PC-9 (cell line): ENCODE measurements at regions not wholly inside any gene's neighbourhood (a gene's known extent, or its start where the extent isn't known, plus 50 kb on each side); places are given as distances from the start of the nearest gene placed in this dataset.
"Not testable (repeated sequence)": the region's sequence is repeated elsewhere in the genome, so short reads cannot be mapped to it uniquely, and the experiment has no call there.

Experiments used
- BruUV-seq: library from RNA; stranded (reverse); fragments of 400-500 nt; replicated peaks from 2 replicates; lab custom pipeline; 2021; lab: Mats Ljungman, UMichigan
- CTCF ChIA-PET: fragments of 300-600 bp; sonication (Branson Sonifier 250); formaldehyde crosslinking; loops from one replicate; lab custom pipeline; 2022; ENCODE audit warnings: antibody characterized with exemption; lab: Charles Lee
- POLR2A ChIA-PET: fragments of 300-600 bp; sonication (Branson Sonifier 250); formaldehyde crosslinking; loops from one replicate; lab custom pipeline; 2022; ENCODE audit warnings: antibody characterized with exemption; ENCODE audit not compliant: unreplicated experiment; lab: Charles Lee
- DNase-seq, 2 experiments: peaks; one replicate each; pipeline versions ENCODE4 v3.0.0 to v3.0.0-alpha.2; 2015 to 2022; ENCODE audit warnings: mixed read lengths in 1 of 2
- H2AFZ ChIP-seq: fragments of 200-600 bp; sonication (generic); 2 replicates; pipeline ENCODE4 v1.8.1; 2017; ENCODE audit warnings: antibody characterized with exemption
- H3F3A ChIP-seq: fragments of 200-600 bp; sonication (generic); 2 replicates; pipeline ENCODE4 v1.8.1; 2017; ENCODE audit warnings: antibody characterized with exemption, mild to moderate bottlenecking, low read depth; ENCODE audit not compliant: insufficient read depth
- H3K27ac ChIP-seq: fragments of 200-600 bp; sonication (generic); 2 replicates; pipeline ENCODE4 v1.6.1; 2016; ENCODE audit warnings: mixed run types
- H3K27me3 ChIP-seq: fragments of 200-600 bp; sonication (generic); 2 replicates; pipeline ENCODE4 v1.6.1; 2016; ENCODE audit warnings: low read depth, mixed run types; ENCODE audit not compliant: insufficient read depth
- H3K36me3 ChIP-seq: fragments of 200-600 bp; sonication (generic); 2 replicates; pipeline ENCODE4 v1.6.1; 2016; ENCODE audit warnings: low read depth, mixed run types
- H3K4me1 ChIP-seq: fragments of 200-600 bp; sonication (generic); replicated peaks from 2 replicates; pipeline ENCODE4 v1.6.1; 2016; ENCODE audit warnings: mixed run types; ENCODE audit not compliant: insufficient read depth
- H3K4me2 ChIP-seq: fragments of 200-600 bp; sonication (generic); 2 replicates; pipeline ENCODE4 v1.6.1; 2017; ENCODE audit warnings: mixed run types
- H3K4me3 ChIP-seq: fragments of 200-600 bp; sonication (generic); 2 replicates; pipeline ENCODE4 v1.6.1; 2016; ENCODE audit warnings: mixed run types
- H3K79me2 ChIP-seq: fragments of 200-600 bp; sonication (generic); 2 replicates; pipeline ENCODE4 v1.6.1; 2017; ENCODE audit warnings: low read depth, mixed run types
- H3K9me2 ChIP-seq: fragments of 200-600 bp; sonication (generic); 2 replicates; pipeline ENCODE4 v1.8.1; 2017; ENCODE audit warnings: mild to moderate bottlenecking; ENCODE audit not compliant: insufficient read depth
- H3K9me3 ChIP-seq: fragments of 200-600 bp; sonication (generic); 2 replicates; pipeline ENCODE4 v1.8.1; 2016; ENCODE audit warnings: low read depth; ENCODE audit not compliant: insufficient read depth
- H4K20me1 ChIP-seq: fragments of 200-600 bp; sonication (generic); 2 replicates; pipeline ENCODE4 v1.8.1; 2017; ENCODE audit not compliant: insufficient read depth
- EZH2 ChIP-seq: fragments of 200-600 bp; sonication (generic); IDR thresholded peaks from 2 replicates; pipeline ENCODE4 v1.8.0; 2017; ENCODE audit warnings: antibody characterized with exemption, low read depth
- intact Hi-C: fragments of 100-400 bp; cut with micrococcal nuclease; formaldehyde crosslinking; loops from one replicate; pipeline ENCODE4 v1.10.0; 2022; ENCODE audit not compliant: unreplicated experiment
- TF ChIP-seq, protein P1 (sequence below): fragments of 200-600 bp; sonication (generic); conservative IDR thresholded peaks from 2 replicates; pipeline ENCODE4 v1.6.1; 2017; ENCODE audit warnings: mixed run types, antibody characterized with exemption, mild to moderate bottlenecking, moderate library complexity

GRCh38 chr6:58067867-58068548 lies 750.6 kb downstream of the PRIM2 start:
- H3K79me2 ChIP-seq, CTCF ChIA-PET, intact Hi-C loops, H3K9me3 ChIP-seq, H3K9me2 ChIP-seq, H2AFZ ChIP-seq, H3K4me3 ChIP-seq, H3F3A ChIP-seq, BruUV-seq, H3K36me3 ChIP-seq, H3K27me3 ChIP-seq, H3K27ac ChIP-seq, H3K4me2 ChIP-seq, H4K20me1 ChIP-seq, DNase-seq, POLR2A ChIA-PET, H3K4me1 ChIP-seq: not testable (repeated sequence)

DNA sequence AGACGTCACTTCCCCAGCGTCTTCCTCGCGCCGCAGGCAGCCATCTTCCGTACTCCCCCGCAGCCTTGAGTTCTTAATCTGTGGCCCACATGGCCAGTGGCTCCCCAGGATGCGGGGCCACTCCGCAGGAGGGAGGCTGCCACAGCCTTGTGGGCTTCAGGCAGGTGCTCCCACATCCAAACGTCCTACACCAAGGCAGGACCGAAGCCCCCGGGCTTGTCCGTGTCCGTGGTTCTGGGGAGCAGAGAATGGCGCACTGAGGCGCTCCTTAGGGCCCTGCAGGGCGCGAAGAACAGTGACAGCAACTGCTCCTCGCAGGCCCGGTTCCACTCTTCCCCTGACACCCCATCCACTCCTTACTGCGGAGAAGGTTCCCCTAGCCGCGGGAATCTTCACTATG lies 755.8 kb downstream of the PRIM2 start:
- no TSS peak for BruUV-seq
- intact Hi-C loops: no loop called here
- CTCF ChIA-PET: no interaction called here

GRCh38 chr6:58090067-58090466 lies 772.6 kb downstream of the PRIM2 start:
- DNase-seq, H3K36me3 ChIP-seq, H3K4me3 ChIP-seq, H3K27me3 ChIP-seq, H4K20me1 ChIP-seq, intact Hi-C loops, H3F3A ChIP-seq, H3K4me1 ChIP-seq, H3K9me3 ChIP-seq, H3K27ac ChIP-seq, H3K79me2 ChIP-seq, BruUV-seq, POLR2A ChIA-PET, H3K9me2 ChIP-seq, CTCF ChIA-PET, H3K4me2 ChIP-seq, H2AFZ ChIP-seq: not testable (repeated sequence)

More for the DNA sequence above, 755.8 kb downstream of the PRIM2 start:
- Histone ChIP-seq H3K9me3 (no peaks in the 10 kb centered on the region), H2AFZ (no peak overlapping the region), H3F3A (no peaks in the 10 kb centered on the region), H3K9me2 (no peaks in the 10 kb centered on the region), H3K4me2 (no peak overlapping the region), H3K4me1 (no peaks in the 10 kb centered on the region), H3K36me3 (no peaks in the 10 kb centered on the region), H3K27ac (no peak overlapping the region), H3K79me2 (no peaks in the 10 kb centered on the region), H3K4me3 (no peak overlapping the region), H3K27me3 (no peaks in the 10 kb centered on the region), H4K20me1 (no peaks in the 10 kb centered on the region; the same call in 1 of the 2 replicates)
- no peak for DNase-seq
- POLR2A ChIA-PET: no interaction called here
- TF ChIP-seq, protein P1, sequence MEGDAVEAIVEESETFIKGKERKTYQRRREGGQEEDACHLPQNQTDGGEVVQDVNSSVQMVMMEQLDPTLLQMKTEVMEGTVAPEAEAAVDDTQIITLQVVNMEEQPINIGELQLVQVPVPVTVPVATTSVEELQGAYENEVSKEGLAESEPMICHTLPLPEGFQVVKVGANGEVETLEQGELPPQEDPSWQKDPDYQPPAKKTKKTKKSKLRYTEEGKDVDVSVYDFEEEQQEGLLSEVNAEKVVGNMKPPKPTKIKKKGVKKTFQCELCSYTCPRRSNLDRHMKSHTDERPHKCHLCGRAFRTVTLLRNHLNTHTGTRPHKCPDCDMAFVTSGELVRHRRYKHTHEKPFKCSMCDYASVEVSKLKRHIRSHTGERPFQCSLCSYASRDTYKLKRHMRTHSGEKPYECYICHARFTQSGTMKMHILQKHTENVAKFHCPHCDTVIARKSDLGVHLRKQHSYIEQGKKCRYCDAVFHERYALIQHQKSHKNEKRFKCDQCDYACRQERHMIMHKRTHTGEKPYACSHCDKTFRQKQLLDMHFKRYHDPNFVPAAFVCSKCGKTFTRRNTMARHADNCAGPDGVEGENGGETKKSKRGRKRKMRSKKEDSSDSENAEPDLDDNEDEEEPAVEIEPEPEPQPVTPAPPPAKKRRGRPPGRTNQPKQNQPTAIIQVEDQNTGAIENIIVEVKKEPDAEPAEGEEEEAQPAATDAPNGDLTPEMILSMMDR: no peak
- no peak for TF ChIP-seq EZH2

DNA sequence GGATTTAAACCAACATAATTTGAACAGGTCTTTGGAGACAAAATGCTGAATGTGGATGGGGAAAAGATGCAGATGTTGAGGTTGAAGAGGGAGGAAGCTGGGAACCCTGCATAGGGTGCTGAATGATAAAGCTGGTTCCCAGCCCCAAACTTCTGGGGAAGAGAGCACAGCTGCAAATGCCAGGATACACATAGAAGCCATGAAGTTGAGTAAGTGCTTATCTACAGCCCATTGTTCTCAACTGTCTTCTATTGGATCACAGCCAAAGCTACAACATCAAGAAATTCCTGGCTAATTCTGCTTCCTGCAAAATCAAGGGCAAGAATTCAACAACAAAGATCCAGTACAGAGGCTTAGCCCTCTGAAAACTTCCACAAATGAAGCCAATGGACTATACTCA lies 779.8 kb downstream of the PRIM2 start:
- H3K27me3 ChIP-seq, H4K20me1 ChIP-seq, H3K27ac ChIP-seq, H3K4me1 ChIP-seq, H3K4me3 ChIP-seq, H3K9me3 ChIP-seq, H2AFZ ChIP-seq, H3K79me2 ChIP-seq, DNase-seq, POLR2A ChIA-PET, H3F3A ChIP-seq, BruUV-seq, CTCF ChIA-PET, H3K9me2 ChIP-seq, H3K4me2 ChIP-seq, H3K36me3 ChIP-seq, intact Hi-C loops: not testable (repeated sequence)
